Activated CD4-positive, alpha-beta T cell treated with anti-CD3 and anti-CD28 coated beads, Interleukin-2, amount 10 ng/mL, durations not matched to agents 24 days and 14 days (primary cell): ENCODE measurements at regions not wholly inside any gene's neighbourhood (a gene's known extent, or its start where the extent isn't known, plus 50 kb on each side); places are given as distances from the start of the nearest gene placed in this dataset.

Experiments
- DNase-seq: peaks from one replicate; pipeline ENCODE4 v3.0.0; 2022
- H3K27ac Mint-ChIP-seq: one replicate; pipeline ENCODE4 v1.8.0; 2022; ENCODE audit warnings: mild to moderate bottlenecking, mixed read lengths
- H3K27me3 Mint-ChIP-seq: one replicate; pipeline ENCODE4 v1.8.0; 2022; ENCODE audit warnings: mixed read lengths
- H3K36me3 Mint-ChIP-seq: one replicate; pipeline ENCODE4 v1.8.0; 2022; ENCODE audit warnings: low read depth, mild to moderate bottlenecking, mixed read lengths
- H3K4me1 Mint-ChIP-seq: one replicate; pipeline ENCODE4 v1.8.0; 2021; ENCODE audit warnings: mixed read lengths
- H3K4me3 Mint-ChIP-seq: one replicate; pipeline ENCODE4 v1.8.0; 2022; ENCODE audit warnings: mild to moderate bottlenecking, moderate library complexity, mixed read lengths
- H3K9me3 Mint-ChIP-seq: one replicate; pipeline ENCODE4 v1.8.0; 2021; ENCODE audit warnings: mixed read lengths
- intact Hi-C: fragments of 100-400 bp; cut with micrococcal nuclease; formaldehyde crosslinking; loops from one replicate; pipeline ENCODE4 v1.15.1; 2023

DNA sequence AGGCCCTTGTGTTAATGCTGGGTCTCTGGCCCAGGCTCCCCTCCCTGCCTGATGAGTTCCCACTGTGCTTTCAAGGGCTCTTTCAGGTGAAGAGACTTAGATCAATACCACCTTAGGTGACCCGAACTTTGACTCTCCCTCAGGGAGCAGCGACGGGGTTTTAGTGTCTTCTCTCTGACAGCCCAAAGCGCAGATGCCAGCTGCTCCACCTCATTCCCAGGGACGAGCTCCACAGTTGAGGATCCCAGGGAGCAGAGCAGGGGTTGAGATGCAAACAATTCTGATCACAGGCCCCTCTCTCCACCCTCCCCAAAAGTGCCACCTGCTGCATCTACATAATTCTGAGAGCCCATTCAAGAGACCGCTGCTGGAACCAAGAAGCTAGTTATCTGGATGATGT, 265.1 kb downstream of the TJP1 start:
- H3K27ac Mint-ChIP-seq = no peak overlapping the region
- H3K4me1 Mint-ChIP-seq = no peaks in the 10 kb centered on the region

DNA sequence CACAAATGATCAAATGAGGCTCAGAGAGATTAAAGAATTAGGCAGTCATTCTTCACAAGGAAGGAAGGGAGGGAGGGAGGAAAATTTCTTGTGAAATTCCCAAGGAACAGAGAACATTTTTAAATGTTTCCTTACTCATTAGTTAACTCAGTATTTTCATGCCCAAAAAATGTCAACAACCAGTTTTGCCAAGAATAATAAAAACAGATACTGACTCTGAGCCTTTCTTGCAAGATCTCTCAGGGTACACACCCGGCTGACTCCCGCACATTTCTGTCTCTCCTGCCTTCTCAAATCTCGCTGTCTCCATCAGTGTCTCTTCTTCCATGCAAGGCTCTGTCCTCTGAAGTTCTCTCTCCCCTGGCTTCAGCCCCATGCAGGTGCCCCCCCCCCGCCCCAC, 265.9 kb downstream of the TJP1 start:
- no peaks in the 10 kb centered on the region for H3K27me3 Mint-ChIP-seq
- intact Hi-C loops = no loop called here
- H3K4me1 Mint-ChIP-seq = no peaks in the 10 kb centered on the region
- DNase-seq = no peak
- no peaks in the 10 kb centered on the region for H3K36me3 Mint-ChIP-seq
- peaks cover 4% of the 10 kb centered on the region for H3K9me3 Mint-ChIP-seq
- no peak overlapping the region for H3K27ac Mint-ChIP-seq
- H3K4me3 Mint-ChIP-seq = no peak overlapping the region

More for the DNA sequence above, 265.1 kb downstream of the TJP1 start:
- H3K4me3 Mint-ChIP-seq = no peak overlapping the region
- intact Hi-C loops = no loop called here
- H3K9me3 Mint-ChIP-seq = peaks cover 4% of the 10 kb centered on the region
- H3K36me3 Mint-ChIP-seq = no peaks in the 10 kb centered on the region
- no peak for DNase-seq
- H3K27me3 Mint-ChIP-seq = no peaks in the 10 kb centered on the region

DNA sequence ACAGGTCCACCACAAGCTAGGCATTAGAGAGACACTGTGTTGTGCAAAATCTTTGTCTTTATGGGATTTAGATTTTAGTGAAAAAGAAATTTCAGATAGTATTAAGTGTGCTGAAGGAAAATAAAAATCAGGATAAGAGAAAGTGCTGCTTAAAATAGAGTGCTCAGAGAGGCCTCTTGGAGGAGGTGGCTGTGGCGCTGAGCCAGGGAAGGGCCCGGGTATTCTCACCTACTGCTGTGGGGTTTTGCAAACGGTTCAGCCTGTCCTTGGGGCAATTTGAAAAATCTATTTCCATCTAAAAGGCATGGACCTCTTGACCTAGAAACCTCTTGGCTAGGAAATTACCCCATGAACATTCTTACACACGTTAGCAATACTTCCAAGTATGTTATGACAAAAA, 267.7 kb downstream of the TJP1 start:
- Mint-ChIP-seq H3K27me3 (peaks cover 4% of the 10 kb centered on the region), H3K9me3 (peaks cover 4% of the 10 kb centered on the region), H3K4me3 (no peak overlapping the region), H3K4me1 (no peaks in the 10 kb centered on the region), H3K27ac (no peak overlapping the region), H3K36me3 (no peaks in the 10 kb centered on the region)
- intact Hi-C loops = no loop called here
- no peak for DNase-seq

- H3K27me3 Mint-ChIP-seq = peaks cover 4% of the 10 kb centered on the region
- H3K4me1 Mint-ChIP-seq = no peaks in the 10 kb centered on the region
- H3K9me3 Mint-ChIP-seq = peaks cover 4% of the 10 kb centered on the region
- no peaks in the 10 kb centered on the region for H3K36me3 Mint-ChIP-seq
- DNase-seq = no peak
- H3K27ac Mint-ChIP-seq = no peak overlapping the region
- intact Hi-C loops = no loop called here
- no peak overlapping the region for H3K4me3 Mint-ChIP-seq
Observed at GRCh38 chr15:29550834-29551465, 271.3 kb downstream of the TJP1 start.

GRCh38 chr15:29548006-29548405, 274.3 kb downstream of the TJP1 start:
- Mint-ChIP-seq H3K27me3 (peaks cover 4% of the 10 kb centered on the region), H3K36me3 (no peaks in the 10 kb centered on the region), H3K27ac (no peak overlapping the region), H3K9me3 (peaks cover 4% of the 10 kb centered on the region), H3K4me1 (no peaks in the 10 kb centered on the region), H3K4me3 (no peak overlapping the region)
- no peak for DNase-seq
- intact Hi-C loops = no loop called here

GRCh38 chr15:29544513-29545128, 275.0 kb upstream of the NSMCE3 start:
- H3K36me3 Mint-ChIP-seq = no peaks in the 10 kb centered on the region
- no peaks in the 10 kb centered on the region for H3K4me1 Mint-ChIP-seq
- H3K27ac Mint-ChIP-seq = no peak overlapping the region
- H3K4me3 Mint-ChIP-seq = no peak overlapping the region
- peaks cover 4% of the 10 kb centered on the region for H3K9me3 Mint-ChIP-seq
- no peak for DNase-seq
- intact Hi-C loops = no loop called here
- H3K27me3 Mint-ChIP-seq = no peaks in the 10 kb centered on the region

DNA sequence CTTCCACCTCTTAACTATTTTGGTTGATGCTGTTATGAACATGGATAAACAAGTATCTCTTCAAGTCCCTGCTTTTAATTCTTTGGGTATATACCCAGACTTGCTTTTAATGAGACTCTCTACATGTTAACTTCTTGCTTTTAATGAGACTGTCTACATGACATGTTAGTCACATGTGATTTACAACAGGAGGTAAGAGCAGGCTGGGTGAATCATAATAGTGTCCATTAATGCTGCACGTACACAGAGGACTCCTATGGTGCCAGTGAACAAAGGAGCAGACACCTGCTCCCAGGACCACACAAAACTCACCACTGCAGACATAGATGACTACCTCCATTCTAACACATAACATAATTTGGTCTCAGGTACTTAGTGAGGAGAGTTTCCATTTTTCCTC, 273.4 kb upstream of the NSMCE3 start:
- H3K4me3 Mint-ChIP-seq = no peak overlapping the region
- intact Hi-C loops = no loop called here
- no peaks in the 10 kb centered on the region for H3K27me3 Mint-ChIP-seq
- H3K36me3 Mint-ChIP-seq = no peaks in the 10 kb centered on the region
- DNase-seq = no peak
- no peaks in the 10 kb centered on the region for H3K4me1 Mint-ChIP-seq
- H3K27ac Mint-ChIP-seq = no peak overlapping the region
- peaks cover 4% of the 10 kb centered on the region for H3K9me3 Mint-ChIP-seq

- no peaks in the 10 kb centered on the region for H3K36me3 Mint-ChIP-seq
- H3K9me3 Mint-ChIP-seq = peaks cover 4% of the 10 kb centered on the region
- no peak overlapping the region for H3K27ac Mint-ChIP-seq
- intact Hi-C loops = no loop called here
- H3K4me1 Mint-ChIP-seq = no peaks in the 10 kb centered on the region
- H3K27me3 Mint-ChIP-seq = no peaks in the 10 kb centered on the region
- no peak overlapping the region for H3K4me3 Mint-ChIP-seq
- no peak for DNase-seq
Observed at GRCh38 chr15:29541309-29541708, 271.7 kb upstream of the NSMCE3 start.

DNA sequence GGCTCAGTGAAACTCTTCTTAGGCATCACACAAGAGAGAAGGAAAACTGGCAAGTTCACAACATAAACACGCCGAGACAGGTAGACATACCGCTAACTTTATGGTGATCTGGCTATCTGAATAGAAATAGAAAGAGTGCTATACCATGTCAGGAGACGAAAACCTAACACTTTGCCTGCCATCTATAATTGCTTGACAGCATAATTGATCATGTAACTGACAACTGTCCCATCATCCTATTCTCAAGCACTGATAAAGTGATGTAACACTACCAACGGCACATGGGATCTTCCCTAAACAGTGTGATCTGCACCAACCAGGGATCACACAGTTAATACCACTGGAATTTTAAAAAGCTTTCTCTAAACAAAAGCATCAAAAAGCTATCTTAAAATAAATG, 270.9 kb upstream of the NSMCE3 start:
- Mint-ChIP-seq H3K27me3 (no peaks in the 10 kb centered on the region), H3K27ac (no peak overlapping the region), H3K4me1 (no peaks in the 10 kb centered on the region), H3K36me3 (no peaks in the 10 kb centered on the region), H3K9me3 (no peaks in the 10 kb centered on the region), H3K4me3 (no peak overlapping the region)
- intact Hi-C loops = no loop called here
- DNase-seq = no peak

GRCh38 chr15:29539736-29540135, 270.1 kb upstream of the NSMCE3 start:
- H3K9me3 Mint-ChIP-seq = no peaks in the 10 kb centered on the region
- H3K36me3 Mint-ChIP-seq = no peaks in the 10 kb centered on the region
- intact Hi-C loops = no loop called here
- H3K27me3 Mint-ChIP-seq = no peaks in the 10 kb centered on the region
- no peak for DNase-seq
- H3K4me3 Mint-ChIP-seq = no peak overlapping the region
- no peak overlapping the region for H3K27ac Mint-ChIP-seq
- no peaks in the 10 kb centered on the region for H3K4me1 Mint-ChIP-seq

DNA sequence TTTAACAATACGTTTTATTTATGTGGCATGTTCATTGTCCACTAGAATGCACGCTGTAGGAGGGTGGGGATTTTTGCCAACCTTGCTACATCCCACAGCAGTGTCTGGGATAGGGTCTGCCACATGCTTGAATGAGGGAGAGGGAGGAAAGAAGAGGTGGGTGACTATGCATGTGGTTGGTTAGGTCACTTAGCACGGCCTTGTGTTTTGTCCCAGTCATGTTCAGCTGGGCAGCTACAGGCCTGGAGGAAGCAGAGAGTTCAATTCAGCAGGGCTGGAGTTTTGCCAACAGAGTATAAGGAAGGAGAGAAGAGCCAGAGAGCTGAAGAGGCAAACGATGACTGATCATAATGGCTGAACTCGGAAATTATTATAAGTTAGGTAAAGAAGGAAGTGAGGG, 268.4 kb upstream of the NSMCE3 start:
- H3K36me3 Mint-ChIP-seq = no peaks in the 10 kb centered on the region
- H3K27ac Mint-ChIP-seq = no peak overlapping the region
- no peaks in the 10 kb centered on the region for H3K4me1 Mint-ChIP-seq
- H3K9me3 Mint-ChIP-seq = no peaks in the 10 kb centered on the region
- no peak overlapping the region for H3K4me3 Mint-ChIP-seq
- no peak for DNase-seq
- intact Hi-C loops = no loop called here
- H3K27me3 Mint-ChIP-seq = no peaks in the 10 kb centered on the region

GRCh38 chr15:29535952-29536351, 266.3 kb upstream of the NSMCE3 start:
- H3K4me1 Mint-ChIP-seq = no peaks in the 10 kb centered on the region
- no peaks in the 10 kb centered on the region for H3K9me3 Mint-ChIP-seq
- H3K4me3 Mint-ChIP-seq = no peak overlapping the region
- no peak overlapping the region for H3K27ac Mint-ChIP-seq
- intact Hi-C loops = no loop called here
- H3K27me3 Mint-ChIP-seq = no peaks in the 10 kb centered on the region
- no peaks in the 10 kb centered on the region for H3K36me3 Mint-ChIP-seq
- no peak for DNase-seq

DNA sequence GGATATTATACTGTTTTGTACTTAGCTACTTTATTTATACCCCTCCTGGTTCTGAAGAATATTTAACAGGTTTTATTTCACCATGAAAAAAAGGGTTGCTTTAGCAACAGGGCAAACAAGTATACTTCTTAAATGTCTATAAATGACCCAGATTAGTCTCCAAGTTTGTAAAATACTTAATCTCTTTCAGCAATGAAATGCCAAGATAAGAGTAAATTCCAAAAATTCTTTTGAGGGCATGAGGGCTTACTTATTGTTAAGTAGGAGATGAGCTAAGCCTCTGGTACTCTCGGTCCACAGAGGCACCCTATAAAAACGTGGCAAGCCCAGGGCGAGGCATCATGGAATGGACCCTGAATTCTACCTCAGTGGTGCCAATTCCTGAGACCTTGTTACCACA, 264.8 kb upstream of the NSMCE3 start:
- no peak for DNase-seq
- no peaks in the 10 kb centered on the region for H3K36me3 Mint-ChIP-seq
- H3K4me1 Mint-ChIP-seq = no peaks in the 10 kb centered on the region
- intact Hi-C loops = no loop called here
- no peak overlapping the region for H3K4me3 Mint-ChIP-seq
- H3K9me3 Mint-ChIP-seq = no peaks in the 10 kb centered on the region
- no peaks in the 10 kb centered on the region for H3K27me3 Mint-ChIP-seq
- no peak overlapping the region for H3K27ac Mint-ChIP-seq

DNA sequence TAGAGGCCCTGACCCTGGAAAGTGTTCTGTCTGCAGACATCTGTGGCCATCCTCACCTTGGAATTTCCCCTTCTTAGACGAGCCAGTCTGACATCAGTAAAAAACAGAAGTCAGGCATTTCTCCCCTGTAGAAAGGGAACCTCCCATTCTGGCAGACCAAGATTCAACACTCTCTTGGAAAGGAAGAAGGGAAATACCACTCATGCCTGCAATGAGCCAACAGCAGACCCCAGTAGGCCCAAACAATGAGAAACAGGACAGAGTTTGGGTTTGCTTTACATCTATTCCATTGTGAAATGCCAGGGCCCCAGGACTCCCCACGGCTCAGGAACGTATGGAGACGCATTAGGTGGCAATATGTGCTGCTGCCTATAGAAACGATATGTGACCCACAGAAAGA, 264.0 kb upstream of the NSMCE3 start:
- intact Hi-C loops = no loop called here

GRCh38 chr15:29532296-29532695, 262.7 kb upstream of the NSMCE3 start:
- intact Hi-C loops = no loop called here
- Mint-ChIP-seq H3K9me3 (no peaks in the 10 kb centered on the region), H3K27me3 (no peaks in the 10 kb centered on the region), H3K4me1 (no peaks in the 10 kb centered on the region), H3K27ac (no peak overlapping the region), H3K36me3 (no peaks in the 10 kb centered on the region), H3K4me3 (no peak overlapping the region)
- no peak for DNase-seq

More for the DNA sequence above, 264.0 kb upstream of the NSMCE3 start:
- Mint-ChIP-seq H3K9me3 (no peaks in the 10 kb centered on the region), H3K4me1 (no peaks in the 10 kb centered on the region), H3K27me3 (no peaks in the 10 kb centered on the region), H3K36me3 (no peaks in the 10 kb centered on the region), H3K4me3 (no peak overlapping the region), H3K27ac (no peak overlapping the region)
- no peak for DNase-seq
